ENCODE measurements at regions not wholly inside any gene's neighbourhood (a gene's known extent, or its start where the extent isn't known, plus 50 kb on each side); places are given as distances from the start of the nearest gene placed in this dataset.

DNA sequence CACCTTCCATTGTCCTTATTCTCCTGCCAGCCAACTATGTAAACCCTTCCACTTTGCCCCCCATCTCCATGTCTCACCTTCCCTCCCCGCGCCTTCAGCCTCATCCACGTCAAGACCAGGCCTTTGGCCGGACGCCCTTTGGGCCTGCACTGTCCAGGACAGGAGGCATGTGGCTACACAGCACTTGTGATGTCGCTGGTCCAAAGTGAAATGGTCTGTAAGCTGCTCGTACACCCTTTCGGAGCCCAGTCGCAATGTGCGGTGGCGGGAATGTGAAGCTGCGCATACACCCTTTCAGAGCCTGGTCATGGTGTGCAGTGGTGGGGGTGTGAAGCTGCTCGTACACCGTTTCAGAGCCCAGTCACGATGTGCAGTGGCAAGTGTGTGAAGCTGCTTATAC, 247.9 kb upstream of the RGS6 start:
- no peak overlapping the region for H3K27ac ChIP-seq (ENCODE audit: low read depth, low read length, poor library complexity, severe bottlenecking)
- no peak overlapping the region for H3K4me2 ChIP-seq (ENCODE audit: low read length)
- intact Hi-C loops (cut with micrococcal nuclease; ENCODE audit: unreplicated experiment) = no loop called here
- ChIA-PET POLR2A (no interaction called here), CTCF (ENCODE audit: unreplicated experiment) (no interaction called here)
- peaks cover 29% of the 10 kb centered on the region; the same call in 1 of the 2 replicates for H3K36me3 ChIP-seq (ENCODE audit: insufficient read depth, low read length)
- H3K9me2 ChIP-seq (ENCODE audit: insufficient read depth, low read length) = no peaks in the 10 kb centered on the region
- BruUV-seq (replicated peaks) = no TSS peak
- no peaks in the 10 kb centered on the region for H3K4me1 ChIP-seq (ENCODE audit: insufficient read depth, low read length, poor library complexity, severe bottlenecking)
- no peaks in the 10 kb centered on the region for H3K9me3 ChIP-seq (ENCODE audit: low read length)
- H4K20me1 ChIP-seq (ENCODE audit: insufficient read depth, low read length) = no peaks in the 10 kb centered on the region
- H3K79me2 ChIP-seq (ENCODE audit: insufficient read depth, low read depth, low read length) = no peaks in the 10 kb centered on the region
- no peak for TF ChIP-seq EZH2phosphoT487 (IDR thresholded peaks at IDR 0.05; ENCODE audit: borderline replicate concordance, low read depth, low read length)
- TF ChIP-seq, protein P1, sequence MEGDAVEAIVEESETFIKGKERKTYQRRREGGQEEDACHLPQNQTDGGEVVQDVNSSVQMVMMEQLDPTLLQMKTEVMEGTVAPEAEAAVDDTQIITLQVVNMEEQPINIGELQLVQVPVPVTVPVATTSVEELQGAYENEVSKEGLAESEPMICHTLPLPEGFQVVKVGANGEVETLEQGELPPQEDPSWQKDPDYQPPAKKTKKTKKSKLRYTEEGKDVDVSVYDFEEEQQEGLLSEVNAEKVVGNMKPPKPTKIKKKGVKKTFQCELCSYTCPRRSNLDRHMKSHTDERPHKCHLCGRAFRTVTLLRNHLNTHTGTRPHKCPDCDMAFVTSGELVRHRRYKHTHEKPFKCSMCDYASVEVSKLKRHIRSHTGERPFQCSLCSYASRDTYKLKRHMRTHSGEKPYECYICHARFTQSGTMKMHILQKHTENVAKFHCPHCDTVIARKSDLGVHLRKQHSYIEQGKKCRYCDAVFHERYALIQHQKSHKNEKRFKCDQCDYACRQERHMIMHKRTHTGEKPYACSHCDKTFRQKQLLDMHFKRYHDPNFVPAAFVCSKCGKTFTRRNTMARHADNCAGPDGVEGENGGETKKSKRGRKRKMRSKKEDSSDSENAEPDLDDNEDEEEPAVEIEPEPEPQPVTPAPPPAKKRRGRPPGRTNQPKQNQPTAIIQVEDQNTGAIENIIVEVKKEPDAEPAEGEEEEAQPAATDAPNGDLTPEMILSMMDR (conservative IDR thresholded peaks at IDR 0.05; ENCODE audit: low read length) = no peak
- DNase-seq (ENCODE audit: low spot score) = no peak
- no peak overlapping the region for H2AFZ ChIP-seq (ENCODE audit: low read length)
- no peak overlapping the region for H3K4me3 ChIP-seq (ENCODE audit: low read depth, low read length, poor library complexity, severe bottlenecking)

DNA sequence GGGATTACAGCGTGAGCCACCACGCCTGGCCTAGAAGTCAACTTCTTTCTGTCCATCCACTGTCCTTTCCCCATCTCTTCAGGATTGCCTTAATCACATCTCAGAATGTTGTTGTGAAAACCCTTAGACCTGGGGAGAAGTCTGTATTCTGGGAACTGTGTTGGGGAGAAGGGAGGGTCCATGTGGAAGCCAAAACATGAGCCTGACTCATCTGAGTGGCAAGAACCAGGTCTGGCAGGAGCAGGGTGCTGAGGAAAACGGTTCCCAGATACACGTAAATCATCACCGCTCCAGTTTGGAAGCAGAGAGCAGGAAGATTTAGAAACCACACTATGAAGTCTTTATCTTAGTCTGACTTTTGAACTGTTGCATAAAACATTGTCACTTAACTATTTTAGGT, 245.6 kb upstream of the RGS6 start:
- DNase-seq (ENCODE audit: low spot score) = no peak
- no peak for TF ChIP-seq EZH2phosphoT487 (IDR thresholded peaks at IDR 0.05; ENCODE audit: borderline replicate concordance, low read depth, low read length)
- TF ChIP-seq, protein P1 (conservative IDR thresholded peaks at IDR 0.05; ENCODE audit: low read length) = no peak
- intact Hi-C loops (cut with micrococcal nuclease; ENCODE audit: unreplicated experiment) = no loop called here
- Histone ChIP-seq H2AFZ (ENCODE audit: low read length) (no peak overlapping the region), H3K9me3 (ENCODE audit: low read length) (no peaks in the 10 kb centered on the region), H3K9me2 (ENCODE audit: insufficient read depth, low read length) (no peaks in the 10 kb centered on the region), H3K27ac (ENCODE audit: low read depth, low read length, poor library complexity, severe bottlenecking) (no peak overlapping the region), H3K36me3 (ENCODE audit: insufficient read depth, low read length) (peaks cover 28% of the 10 kb centered on the region; the same call in 1 of the 2 replicates), H3K79me2 (ENCODE audit: insufficient read depth, low read depth, low read length) (no peaks in the 10 kb centered on the region), H3K4me2 (ENCODE audit: low read length) (no peak overlapping the region), H3K4me1 (ENCODE audit: insufficient read depth, low read length, poor library complexity, severe bottlenecking) (no peaks in the 10 kb centered on the region), H3K4me3 (ENCODE audit: low read depth, low read length, poor library complexity, severe bottlenecking) (no peak overlapping the region), H4K20me1 (ENCODE audit: insufficient read depth, low read length) (no peaks in the 10 kb centered on the region)
- ChIA-PET POLR2A (no interaction called here), CTCF (ENCODE audit: unreplicated experiment) (no interaction called here)
- no TSS peak for BruUV-seq (replicated peaks)

DNA sequence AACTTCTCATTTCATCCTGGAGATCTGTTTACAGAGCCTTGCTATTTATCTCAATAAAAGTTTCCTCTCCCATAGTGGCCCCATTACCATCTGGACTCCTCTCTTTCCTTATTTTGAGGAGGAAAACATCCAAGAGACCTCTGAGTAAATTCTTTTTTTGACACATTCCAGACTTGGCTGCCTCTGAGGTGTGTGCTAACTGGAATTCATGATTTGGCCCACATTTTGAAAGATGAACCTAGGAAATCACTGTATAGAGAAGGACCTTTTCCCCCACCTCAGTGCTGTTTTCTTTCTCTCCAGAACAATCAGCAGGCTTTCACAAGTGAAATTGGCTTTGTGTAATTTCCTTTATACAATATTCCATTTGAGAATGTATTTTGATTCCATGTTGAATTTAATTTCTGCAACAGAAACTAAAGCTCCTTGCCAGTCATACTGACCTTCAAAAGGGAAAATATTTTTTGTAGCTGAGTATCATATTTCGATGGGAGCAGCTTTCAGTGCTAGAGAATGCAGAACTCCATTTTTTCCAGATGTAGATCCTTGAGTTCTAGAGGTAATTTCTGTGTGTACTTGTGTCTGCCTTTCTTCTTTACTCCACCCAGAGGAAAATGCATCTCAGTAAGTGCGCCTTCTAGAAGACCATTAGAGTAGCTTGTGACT, 244.9 kb upstream of the RGS6 start:
- no peak overlapping the region for H3K4me3 ChIP-seq (ENCODE audit: low read depth, low read length, poor library complexity, severe bottlenecking)
- intact Hi-C loops (cut with micrococcal nuclease; ENCODE audit: unreplicated experiment) = no loop called here
- CTCF ChIA-PET (ENCODE audit: unreplicated experiment) = no interaction called here
- TF ChIP-seq EZH2phosphoT487 (IDR thresholded peaks at IDR 0.05; ENCODE audit: borderline replicate concordance, low read depth, low read length) = no peak
- TF ChIP-seq, protein P1 (conservative IDR thresholded peaks at IDR 0.05; ENCODE audit: low read length) = no peak
- no peaks in the 10 kb centered on the region for H3K9me3 ChIP-seq (ENCODE audit: low read length)
- no peak for DNase-seq (ENCODE audit: low spot score)
- H3K4me2 ChIP-seq (ENCODE audit: low read length) = no peak overlapping the region
- H2AFZ ChIP-seq (ENCODE audit: low read length) = no peak overlapping the region
- no peak overlapping the region for H3K27ac ChIP-seq (ENCODE audit: low read depth, low read length, poor library complexity, severe bottlenecking)
- no peaks in the 10 kb centered on the region for H3K4me1 ChIP-seq (ENCODE audit: insufficient read depth, low read length, poor library complexity, severe bottlenecking)
- POLR2A ChIA-PET = interaction anchor here (0.6 kb wide), 1 partner anchor 581 kb away, joined by 3 read pairs; no protein-coding TSS in a partner anchor
- H3K79me2 ChIP-seq (ENCODE audit: insufficient read depth, low read depth, low read length) = no peaks in the 10 kb centered on the region
- BruUV-seq (replicated peaks) = no TSS peak
- no peaks in the 10 kb centered on the region for H3K9me2 ChIP-seq (ENCODE audit: insufficient read depth, low read length)
- no peaks in the 10 kb centered on the region for H4K20me1 ChIP-seq (ENCODE audit: insufficient read depth, low read length)
- H3K36me3 ChIP-seq (ENCODE audit: insufficient read depth, low read length) = peaks cover 26% of the 10 kb centered on the region
